Common myeloid progenitor, CD34-positive (primary cell): ENCODE measurements at regions not wholly inside any gene's neighbourhood (a gene's known extent, or its start where the extent isn't known, plus 50 kb on each side); places are given as distances from the start of the nearest gene placed in this dataset.

Experiments used
- CTCF ChIA-PET: fragments of 350-600 bp; sonication (Branson Sonifier 250); formaldehyde crosslinking; loops from one replicate; lab custom pipeline; 2021; ENCODE audit warnings: antibody characterized with exemption; lab: Charles Lee
- POLR2A ChIA-PET: fragments of 350-600 bp; sonication (Branson Sonifier 250); formaldehyde crosslinking; loops from one replicate; lab custom pipeline; 2021; ENCODE audit warnings: antibody characterized with exemption; lab: Charles Lee
- DNase-seq, 3 donors: peaks; one replicate each; pipeline versions ENCODE4 v3.0.0 to v3.0.0-alpha.2; 2013
- H3K27ac ChIP-seq, 2 experiments: 1 replicate in 1 of 2; 2 replicates in 1 of 2; pipeline ENCODE4 v1.7.0; 2013; ENCODE audit warnings: inconsistent platforms in 2 of 2, low read length in 2 of 2, mild to moderate bottlenecking in 2 of 2, low read depth in 1 of 2, moderate library complexity in 1 of 2; ENCODE audit not compliant: severe bottlenecking in 2 of 2, insufficient read depth in 1 of 2, poor library complexity in 1 of 2
- H3K27me3 ChIP-seq, 5 experiments: replicated peaks in 2 of 5; 1 replicate in 3 of 5; 2 replicates in 2 of 5; pipeline versions ENCODE4 v1.6.1 to v1.7.0; 2013; ENCODE audit warnings: low read length in 4 of 5, mild to moderate bottlenecking in 2 of 5, moderate library complexity in 2 of 5, inconsistent platforms in 1 of 5; ENCODE audit not compliant: insufficient read depth in 5 of 5, control insufficient read depth in 4 of 5
- H3K36me3 ChIP-seq, 4 experiments: 1 replicate in 2 of 4; 2 replicates in 2 of 4; pipeline versions ENCODE4 v1.6.1 to v1.7.0; 2013; ENCODE audit warnings: low read length in 3 of 4, control low read depth in 1 of 4, mild to moderate bottlenecking in 1 of 4; ENCODE audit not compliant: control insufficient read depth in 4 of 4, insufficient read depth in 4 of 4
- H3K4me1 ChIP-seq, 4 experiments: 1 replicate in 3 of 4; 2 replicates in 1 of 4; pipeline versions ENCODE4 v1.6.1 to v1.7.1; 2013; ENCODE audit warnings: low read length in 3 of 4, mild to moderate bottlenecking in 3 of 4, control low read depth in 1 of 4, inconsistent platforms in 1 of 4, moderate library complexity in 1 of 4; ENCODE audit not compliant: control insufficient read depth in 4 of 4, insufficient read depth in 4 of 4; ENCODE audit errors: control extremely low read depth in 1 of 4
- H3K4me3 ChIP-seq, 7 experiments: 1 replicate in 4 of 7; 2 replicates in 3 of 7; pipeline versions ENCODE4 v1.5.1 to v1.7.0; 2013; ENCODE audit warnings: mild to moderate bottlenecking in 7 of 7, low read length in 6 of 7, moderate library complexity in 6 of 7, inconsistent platforms in 2 of 7, low read depth in 2 of 7, control low read depth in 1 of 7; ENCODE audit not compliant: insufficient read depth in 4 of 7, control insufficient read depth in 1 of 7; ENCODE audit errors: extremely low read depth in 1 of 7
- H3K9me3 ChIP-seq, 5 experiments: 1 replicate in 4 of 5; 2 replicates in 1 of 5; pipeline versions ENCODE4 v1.6.1 to v1.7.1; 2013; ENCODE audit warnings: low read length in 4 of 5, mild to moderate bottlenecking in 2 of 5, inconsistent platforms in 1 of 5, low read depth in 1 of 5, moderate library complexity in 1 of 5; ENCODE audit not compliant: control insufficient read depth in 4 of 5, insufficient read depth in 2 of 5; ENCODE audit errors: control extremely low read depth in 1 of 5
- WGBS: methylation state at CpG from one replicate; pipeline ENCODE4 v1.1.5; 2013; ENCODE audit not compliant: insufficient coverage; 5-methylcytosine and 5-hydroxymethylcytosine counted together

- Histone ChIP-seq H3K4me3 (no peak overlapping the region), H3K27me3 (peaks cover 0 to 2% (median 0%) of the 10 kb centered on the region in 5 experiments), H3K36me3 (no peaks in the 10 kb centered on the region), H3K27ac (no peak overlapping the region), H3K4me1 (no peaks in the 10 kb centered on the region), H3K9me3 (no peaks in the 10 kb centered on the region)
- ChIA-PET CTCF (no interaction called here), POLR2A (no interaction called here)
- DNase-seq = no peak
- WGBS = 100% methylated on average over 1 of the region's 2 CpGs
Observed at GRCh38 chr11:121890377-121890776, 225.6 kb downstream of the BLID start.

GRCh38 chr11:121889931-121890330 is 226.1 kb downstream of the BLID start:
- ChIA-PET POLR2A (no interaction called here), CTCF (no interaction called here)
- no peak for DNase-seq
- peaks cover 0 to 1% (median 0%) of the 10 kb centered on the region in 5 experiments for H3K27me3 ChIP-seq
- no peak overlapping the region for H3K4me3 ChIP-seq
- no peak overlapping the region for H3K27ac ChIP-seq
- no peaks in the 10 kb centered on the region for H3K36me3 ChIP-seq
- no peaks in the 10 kb centered on the region for H3K9me3 ChIP-seq
- no peaks in the 10 kb centered on the region for H3K4me1 ChIP-seq
- 100% methylated on average over 1 of the region's 1 CpG for WGBS

GRCh38 chr11:121889186-121889585 is 226.8 kb downstream of the BLID start:
- no peak overlapping the region for H3K4me3 ChIP-seq
- no peaks in the 10 kb centered on the region for H3K27me3 ChIP-seq
- WGBS = 98% methylated on average over 6 of the region's 6 CpGs
- H3K36me3 ChIP-seq = no peaks in the 10 kb centered on the region
- H3K9me3 ChIP-seq = no peaks in the 10 kb centered on the region
- no peak for DNase-seq
- H3K27ac ChIP-seq = no peak overlapping the region
- ChIA-PET POLR2A (no interaction called here), CTCF (no interaction called here)
- H3K4me1 ChIP-seq = no peaks in the 10 kb centered on the region

GRCh38 chr11:121887976-121888557 is 227.9 kb downstream of the BLID start:
- Histone ChIP-seq H3K27ac (no peak overlapping the region), H3K36me3 (no peaks in the 10 kb centered on the region), H3K9me3 (no peaks in the 10 kb centered on the region), H3K4me3 (no peak overlapping the region), H3K27me3 (no peaks in the 10 kb centered on the region), H3K4me1 (no peaks in the 10 kb centered on the region)
- no peak for DNase-seq
- ChIA-PET POLR2A (no interaction called here), CTCF (no interaction called here)
- 93% methylated on average over 2 of the region's 4 CpGs for WGBS

GRCh38 chr11:121887569-121887968 is 228.4 kb downstream of the BLID start:
- no peaks in the 10 kb centered on the region for H3K36me3 ChIP-seq
- no peaks in the 10 kb centered on the region for H3K9me3 ChIP-seq
- 100% methylated on average over 3 of the region's 3 CpGs for WGBS
- no peaks in the 10 kb centered on the region for H3K4me1 ChIP-seq
- ChIA-PET CTCF (no interaction called here), POLR2A (no interaction called here)
- no peak overlapping the region for H3K27ac ChIP-seq
- no peak for DNase-seq
- no peaks in the 10 kb centered on the region for H3K27me3 ChIP-seq
- H3K4me3 ChIP-seq = no peak overlapping the region

GRCh38 chr11:121886996-121887395 is 229.0 kb downstream of the BLID start:
- no peak overlapping the region for H3K27ac ChIP-seq
- no peaks in the 10 kb centered on the region for H3K36me3 ChIP-seq
- ChIA-PET CTCF (no interaction called here), POLR2A (no interaction called here)
- WGBS = 90% methylated on average over 1 of the region's 2 CpGs
- H3K4me1 ChIP-seq = no peaks in the 10 kb centered on the region
- no peaks in the 10 kb centered on the region for H3K9me3 ChIP-seq
- no peaks in the 10 kb centered on the region for H3K27me3 ChIP-seq
- DNase-seq = no peak
- no peak overlapping the region for H3K4me3 ChIP-seq

GRCh38 chr11:121886005-121886734 is 229.8 kb downstream of the BLID start:
- Histone ChIP-seq H3K9me3 (no peaks in the 10 kb centered on the region), H3K4me3 (no peak overlapping the region), H3K27me3 (no peaks in the 10 kb centered on the region), H3K27ac (no peak overlapping the region), H3K4me1 (no peaks in the 10 kb centered on the region), H3K36me3 (no peaks in the 10 kb centered on the region)
- 70% methylated on average over 7 of the region's 8 CpGs for WGBS
- DNase-seq = no peak
- ChIA-PET POLR2A (no interaction called here), CTCF (interaction anchor here (1.1 kb wide), 1 partner anchor 41 kb away, joined by 3 read pairs; no protein-coding TSS in a partner anchor)
